Astrocyte of the spinal cord (primary cell): ENCODE measurements at regions not wholly inside any gene's neighbourhood (a gene's known extent, or its start where the extent isn't known, plus 50 kb on each side); places are given as distances from the start of the nearest gene placed in this dataset.
"Not testable (repeated sequence)": the region's sequence is repeated elsewhere in the genome, so short reads cannot be mapped to it uniquely, and the experiment has no call there.

Source experiments
- DNase-seq: peaks from one replicate; pipeline ENCODE4 v3.0.0; 2011; ENCODE audit warnings: low read depth, low spot score
- H3K4me3 ChIP-seq: 2 replicates; pipeline ENCODE4 v1.5.1; 2011; ENCODE audit warnings: low read depth, mild to moderate bottlenecking, low read length, moderate library complexity
- in situ Hi-C: cut with HindIII; loops from 2 replicates; pipeline ENCODE4 v1.10.0; 2017; ENCODE audit warnings: low sequenced_read_pairs
- TF ChIP-seq, protein P1 (sequence below): IDR thresholded peaks from 2 replicates; pipeline ENCODE4 v1.5.1; 2012; ENCODE audit warnings: low read depth, mild to moderate bottlenecking, low read length, inconsistent platforms

DNA sequence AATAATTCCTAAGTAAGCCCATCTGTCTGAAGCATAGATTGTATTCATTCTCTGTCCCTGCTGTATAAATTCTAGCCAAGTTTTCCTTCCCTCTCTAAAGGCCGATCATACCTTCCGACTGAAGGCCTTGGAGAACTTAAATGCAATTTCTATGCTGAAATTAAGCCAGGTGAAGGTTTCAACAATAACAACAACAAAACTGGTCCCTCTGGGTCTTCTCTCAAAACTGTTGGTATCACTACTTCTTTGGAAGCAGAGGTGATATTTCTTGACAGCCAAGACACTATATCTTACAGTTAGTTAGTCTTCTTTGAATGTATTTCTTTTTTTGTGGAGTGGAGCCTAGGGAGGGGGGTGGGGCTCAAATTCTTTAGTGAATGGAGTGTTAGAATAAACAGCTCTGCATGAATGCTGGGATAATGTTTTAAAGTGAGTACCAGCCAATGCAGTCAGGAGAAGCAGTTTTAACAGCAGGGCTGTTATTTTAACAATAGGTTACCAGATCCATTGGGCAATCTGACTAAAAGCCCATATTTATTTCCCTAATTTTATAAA is 508.9 kb downstream of the EBF1 start:
- in situ Hi-C loops, result no loop called here
- H3K4me3 ChIP-seq, result no peak overlapping the region
- DNase-seq, result no peak
- TF ChIP-seq, protein P1, sequence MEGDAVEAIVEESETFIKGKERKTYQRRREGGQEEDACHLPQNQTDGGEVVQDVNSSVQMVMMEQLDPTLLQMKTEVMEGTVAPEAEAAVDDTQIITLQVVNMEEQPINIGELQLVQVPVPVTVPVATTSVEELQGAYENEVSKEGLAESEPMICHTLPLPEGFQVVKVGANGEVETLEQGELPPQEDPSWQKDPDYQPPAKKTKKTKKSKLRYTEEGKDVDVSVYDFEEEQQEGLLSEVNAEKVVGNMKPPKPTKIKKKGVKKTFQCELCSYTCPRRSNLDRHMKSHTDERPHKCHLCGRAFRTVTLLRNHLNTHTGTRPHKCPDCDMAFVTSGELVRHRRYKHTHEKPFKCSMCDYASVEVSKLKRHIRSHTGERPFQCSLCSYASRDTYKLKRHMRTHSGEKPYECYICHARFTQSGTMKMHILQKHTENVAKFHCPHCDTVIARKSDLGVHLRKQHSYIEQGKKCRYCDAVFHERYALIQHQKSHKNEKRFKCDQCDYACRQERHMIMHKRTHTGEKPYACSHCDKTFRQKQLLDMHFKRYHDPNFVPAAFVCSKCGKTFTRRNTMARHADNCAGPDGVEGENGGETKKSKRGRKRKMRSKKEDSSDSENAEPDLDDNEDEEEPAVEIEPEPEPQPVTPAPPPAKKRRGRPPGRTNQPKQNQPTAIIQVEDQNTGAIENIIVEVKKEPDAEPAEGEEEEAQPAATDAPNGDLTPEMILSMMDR, result no peak

DNA sequence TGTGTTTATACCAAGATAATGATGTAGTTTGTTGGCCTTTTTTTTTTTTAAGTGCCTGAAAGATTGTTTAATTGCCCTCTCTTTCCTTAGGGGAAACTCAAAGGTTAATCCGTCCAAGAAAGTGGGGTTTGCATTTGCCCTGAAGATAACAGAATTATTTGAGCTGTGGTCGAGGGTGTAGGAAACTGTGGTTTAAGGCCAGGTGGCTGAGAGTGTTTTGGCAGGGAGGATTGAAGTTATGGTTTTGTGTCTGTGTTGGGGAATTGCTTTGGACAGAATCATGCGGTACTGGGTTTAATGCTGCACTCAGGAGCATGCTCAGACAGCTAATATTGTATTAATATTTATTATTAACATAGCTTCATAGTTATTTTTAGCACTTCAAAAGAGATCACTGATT is 509.8 kb downstream of the EBF1 start:
- no peak overlapping the region for H3K4me3 ChIP-seq
- no peak for DNase-seq
- TF ChIP-seq, protein P1, result no peak
- in situ Hi-C loops, result no loop called here

DNA sequence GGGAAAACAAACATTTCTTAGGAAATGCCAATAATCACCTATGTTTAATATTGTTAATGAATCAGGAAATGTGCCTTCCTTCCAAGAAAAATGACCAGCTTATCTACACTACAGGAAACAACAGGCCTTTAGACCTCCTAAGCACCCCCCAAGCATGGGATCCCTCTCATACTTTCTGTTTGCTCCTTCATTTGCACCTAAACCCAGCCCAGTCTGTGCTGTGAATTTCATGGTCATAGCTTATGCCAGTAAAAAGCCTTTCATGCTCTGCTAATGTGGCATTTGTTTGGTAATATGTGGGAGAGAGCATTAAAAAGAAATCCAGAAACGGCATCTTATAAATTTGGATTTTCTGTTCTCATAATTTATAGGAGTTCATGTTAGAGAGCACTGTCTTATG is 511.1 kb downstream of the EBF1 start:
- in situ Hi-C loops, result no loop called here

DNA sequence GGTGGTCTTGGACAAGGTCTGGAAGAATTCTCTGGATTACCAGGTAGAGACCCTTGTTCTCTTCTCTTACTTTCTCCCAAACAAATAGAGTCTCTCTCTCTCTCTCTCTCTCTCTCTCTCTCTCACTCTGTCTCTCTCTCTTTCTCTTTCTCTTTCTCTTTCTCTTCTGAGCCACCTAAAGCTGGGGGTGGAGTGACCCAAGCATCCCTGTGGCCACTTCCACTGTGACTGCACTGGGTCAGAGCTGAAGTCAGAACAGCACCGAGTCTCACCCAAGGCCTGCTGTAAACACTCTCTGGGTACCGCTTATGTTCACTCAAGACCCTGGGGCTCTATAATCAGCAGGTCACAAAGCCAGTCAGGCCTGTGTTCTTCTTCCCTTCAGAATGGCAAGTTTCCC is 513.7 kb downstream of the EBF1 start:
- in situ Hi-C loops, result no loop called here
- no peak for DNase-seq
- no peak overlapping the region for H3K4me3 ChIP-seq
- TF ChIP-seq, protein P1, result no peak

More for the DNA sequence above, 511.1 kb downstream of the EBF1 start:
- TF ChIP-seq, protein P1, result no peak
- H3K4me3 ChIP-seq, result no peak overlapping the region
- DNase-seq, result no peak

DNA sequence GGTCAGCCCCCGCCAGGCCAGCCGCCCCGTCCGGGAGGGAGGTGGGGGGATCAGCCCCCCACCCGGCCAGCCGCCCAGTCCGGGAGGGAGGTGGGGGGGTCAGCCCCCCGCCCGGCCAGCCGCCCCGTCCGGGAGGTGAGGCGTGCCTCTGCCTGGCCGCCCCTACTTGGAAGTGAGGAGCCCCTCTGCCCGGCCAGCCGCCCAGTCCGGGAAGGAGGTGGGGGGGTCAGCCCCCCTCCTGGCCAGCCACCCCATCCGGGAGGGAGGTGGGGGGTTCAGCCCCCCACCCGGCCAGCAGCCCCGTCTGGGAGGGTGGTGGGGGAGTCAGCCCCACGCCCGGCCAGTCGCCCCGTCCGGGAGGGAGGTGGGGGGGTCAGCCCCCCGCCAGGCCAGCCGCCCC is 517.0 kb downstream of the EBF1 start:
- DNase-seq, in situ Hi-C loops, H3K4me3 ChIP-seq: not testable (repeated sequence)

DNA sequence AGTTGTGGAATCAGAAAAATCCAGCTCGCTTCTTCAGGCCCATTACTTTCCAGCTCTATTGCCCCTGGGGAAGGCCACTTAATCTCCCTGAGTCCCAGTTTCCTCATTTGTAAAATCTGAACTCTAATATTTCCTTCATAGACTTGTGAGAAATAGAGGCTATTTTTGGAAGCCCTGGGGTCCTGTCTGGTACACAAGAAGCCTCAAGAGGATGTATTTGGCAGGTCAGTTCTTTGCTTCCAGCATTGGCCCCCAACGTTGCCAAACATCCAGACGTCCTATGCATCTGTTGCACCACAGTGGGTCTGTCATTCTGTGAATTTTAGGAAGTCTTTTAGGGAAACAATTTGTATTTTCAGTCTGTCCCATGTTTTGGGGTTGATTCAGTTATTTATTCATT is 525.9 kb downstream of the EBF1 start:
- in situ Hi-C loops, result no loop called here
- H3K4me3 ChIP-seq, result no peak overlapping the region
- TF ChIP-seq, protein P1, result no peak
- no peak for DNase-seq

DNA sequence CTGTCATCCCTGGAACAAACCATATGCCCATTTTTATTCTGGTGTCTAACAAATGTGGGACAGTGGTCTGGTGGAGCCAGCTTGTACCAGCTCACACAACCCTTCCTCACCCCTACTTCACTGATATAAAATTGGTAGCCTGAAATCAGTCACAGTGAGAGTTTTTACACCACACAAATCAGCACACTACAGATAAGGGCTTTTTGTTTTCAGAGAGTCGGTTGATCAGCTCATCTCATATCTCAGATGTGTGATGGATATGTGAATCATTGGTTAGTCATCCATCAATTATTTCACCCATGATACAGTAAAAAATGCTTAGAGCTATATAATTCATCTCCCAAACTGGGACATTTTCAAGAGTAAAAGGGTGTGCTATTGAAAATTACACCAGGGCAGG is 529.2 kb downstream of the EBF1 start:
- DNase-seq, result no peak
- no peak overlapping the region for H3K4me3 ChIP-seq
- in situ Hi-C loops, result no loop called here
- TF ChIP-seq, protein P1, result no peak
